Sigmoid colon (tissue), 6 donors: ENCODE measurements at regions not wholly inside any gene's neighbourhood (a gene's known extent, or its start where the extent isn't known, plus 50 kb on each side); places are given as distances from the start of the nearest gene placed in this dataset.
"Not testable (repeated sequence)": the region's sequence is repeated elsewhere in the genome, so short reads cannot be mapped to it uniquely, and the experiment has no call there.

Experiments
- DNase-seq: peaks from one replicate; pipeline ENCODE4 v3.0.0-alpha.2; 2019
- H3K27ac ChIP-seq, 4 donors: fragments of 200-600 bp; sonication (generic); one replicate each; pipeline ENCODE4 v1.5.1; 2016 to 2019; ENCODE audit warnings: mild to moderate bottlenecking in 1 of 4
- H3K27me3 ChIP-seq, 3 donors: fragments of 200-600 bp; sonication (generic); one replicate each; pipeline ENCODE4 v1.5.1; 2019; ENCODE audit warnings: mild to moderate bottlenecking in 1 of 3
- H3K36me3 ChIP-seq, 4 donors: fragments of 200-600 bp; sonication (generic); one replicate each; pipeline ENCODE4 v1.5.1; 2016 to 2019
- H3K4me1 ChIP-seq, 4 donors: fragments of 200-600 bp; sonication (generic); one replicate each; pipeline ENCODE4 v1.5.1; 2017 to 2019
- H3K4me3 ChIP-seq, 4 donors: fragments of 200-600 bp; sonication (generic); one replicate each; pipeline ENCODE4 v1.5.1; 2017 to 2019; ENCODE audit warnings: mild to moderate bottlenecking in 2 of 4, moderate library complexity in 1 of 4
- H3K9me3 ChIP-seq, 4 donors: fragments of 200-600 bp in 3 of 4; sonication (generic) in 3 of 4; one replicate each; pipeline versions ENCODE4 v1.5.1 to v1.6.1; 2013 to 2019
- EP300 ChIP-seq, 4 donors: sonication (generic); formaldehyde crosslinking; IDR thresholded peaks; one replicate each; pipeline ENCODE4 v1.6.1; 2017; ENCODE audit warnings: antibody characterized with exemption in 4 of 4
- POLR2A ChIP-seq, 2 donors: fragments of 450-650 bp; IDR thresholded peaks; one replicate each; pipeline ENCODE4 v1.6.1; 2016; ENCODE audit warnings: antibody characterized with exemption in 2 of 2, mild to moderate bottlenecking in 2 of 2, moderate library complexity in 2 of 2
- POLR2AphosphoS5 ChIP-seq, 4 donors: sonication (generic); formaldehyde crosslinking; IDR thresholded peaks; one replicate each; pipeline ENCODE4 v1.6.1; 2017; ENCODE audit warnings: antibody characterized with exemption in 4 of 4
- WGBS, 2 donors: extraction: QIAGEN DNeasy Blood & Tissue Kit; methylation state at CpG; one replicate each; pipeline ENCODE4 v1.1.7; 2013; 5-methylcytosine and 5-hydroxymethylcytosine counted together
- intact Hi-C: fragments of 100-400 bp; cut with DNase I; formaldehyde crosslinking; loops from one replicate; pipeline ENCODE4 v1.15.1; 2023
- TF ChIP-seq, protein P1 (sequence below), 4 experiments: fragments of 450-650 bp in 3 of 4; fragments of 200-600 bp in 1 of 4; IDR thresholded peaks; one replicate each; pipeline ENCODE4 v1.5.1; 2016 to 2019; ENCODE audit warnings: antibody characterized with exemption in 4 of 4, mild to moderate bottlenecking in 3 of 4, moderate library complexity in 2 of 4
- donor health status: healthy with polysubstance abuse.
- donor health status: healthy.

DNA sequence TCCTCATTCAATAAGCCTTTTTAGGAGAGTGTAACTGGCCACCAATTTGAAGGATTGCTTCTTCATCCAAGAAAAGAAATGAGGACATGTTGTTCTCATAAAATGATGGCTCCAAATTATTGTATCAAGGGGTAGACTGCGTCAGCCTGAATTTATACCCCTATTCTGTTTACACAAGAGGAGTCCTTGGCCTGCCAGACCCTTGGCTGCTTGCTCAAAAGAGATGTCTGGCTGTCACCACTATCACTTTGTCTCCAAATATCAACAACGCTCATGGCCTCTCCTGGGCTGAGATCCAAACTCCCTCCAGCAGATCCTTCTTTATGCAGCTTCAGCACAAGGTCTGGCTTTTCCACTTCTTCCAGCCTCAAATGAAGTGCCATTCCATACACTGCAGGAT is 127.9 kb downstream of the OR13H1 start:
- H3K4me3 ChIP-seq, result no peak overlapping the region
- H3K27me3 ChIP-seq, result no peaks in the 10 kb centered on the region
- H3K27ac ChIP-seq, result peak overlapping the region in 2 of 4 donors; percentile 18 to 62
- peak; percentile 69 for DNase-seq
- no peaks in the 10 kb centered on the region for H3K9me3 ChIP-seq
- 44 to 59% methylated on average over 2 of the region's 2 CpGs for WGBS, 2 donors
- intact Hi-C loops, result no loop called here
- TF ChIP-seq EP300 (IDR thresholded peaks at IDR 0.05) (peak; percentile 37 to 94 (median 78)), POLR2A (IDR thresholded peaks at IDR 0.05) (no peak), POLR2AphosphoS5 (IDR thresholded peaks at IDR 0.05) (peak; percentile 35 to 81 (median 70))
- TF ChIP-seq, protein P1, sequence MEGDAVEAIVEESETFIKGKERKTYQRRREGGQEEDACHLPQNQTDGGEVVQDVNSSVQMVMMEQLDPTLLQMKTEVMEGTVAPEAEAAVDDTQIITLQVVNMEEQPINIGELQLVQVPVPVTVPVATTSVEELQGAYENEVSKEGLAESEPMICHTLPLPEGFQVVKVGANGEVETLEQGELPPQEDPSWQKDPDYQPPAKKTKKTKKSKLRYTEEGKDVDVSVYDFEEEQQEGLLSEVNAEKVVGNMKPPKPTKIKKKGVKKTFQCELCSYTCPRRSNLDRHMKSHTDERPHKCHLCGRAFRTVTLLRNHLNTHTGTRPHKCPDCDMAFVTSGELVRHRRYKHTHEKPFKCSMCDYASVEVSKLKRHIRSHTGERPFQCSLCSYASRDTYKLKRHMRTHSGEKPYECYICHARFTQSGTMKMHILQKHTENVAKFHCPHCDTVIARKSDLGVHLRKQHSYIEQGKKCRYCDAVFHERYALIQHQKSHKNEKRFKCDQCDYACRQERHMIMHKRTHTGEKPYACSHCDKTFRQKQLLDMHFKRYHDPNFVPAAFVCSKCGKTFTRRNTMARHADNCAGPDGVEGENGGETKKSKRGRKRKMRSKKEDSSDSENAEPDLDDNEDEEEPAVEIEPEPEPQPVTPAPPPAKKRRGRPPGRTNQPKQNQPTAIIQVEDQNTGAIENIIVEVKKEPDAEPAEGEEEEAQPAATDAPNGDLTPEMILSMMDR (IDR thresholded peaks at IDR 0.05), result no peak
- H3K4me1 ChIP-seq, result no peaks in the 10 kb centered on the region
- H3K36me3 ChIP-seq, result no peaks in the 10 kb centered on the region

GRCh38 chrX:131675596-131676194 is 131.8 kb downstream of the OR13H1 start:
- intact Hi-C loops, result loop anchor here (5.0 kb wide), 1 partner anchor 698 kb away; no protein-coding TSS in a partner anchor
- no peak for TF ChIP-seq POLR2AphosphoS5 (IDR thresholded peaks at IDR 0.05)
- TF ChIP-seq POLR2A (IDR thresholded peaks at IDR 0.05), result no peak
- TF ChIP-seq EP300 (IDR thresholded peaks at IDR 0.05), result no peak
- TF ChIP-seq, protein P1 (IDR thresholded peaks at IDR 0.05), result no peak
- Histone ChIP-seq H3K36me3 (no peaks in the 10 kb centered on the region), H3K4me3 (no peak overlapping the region), H3K27ac (no peak overlapping the region), H3K9me3 (no peaks in the 10 kb centered on the region), H3K4me1 (no peaks in the 10 kb centered on the region), H3K27me3 (no peaks in the 10 kb centered on the region)
- 0% methylated on average over 1 of the region's 1 CpG for WGBS, 2 donors
- DNase-seq, result no peak

- no peaks in the 10 kb centered on the region for H3K9me3 ChIP-seq
- intact Hi-C loops, result loop anchor here (5.0 kb wide), 1 partner anchor 701 kb away; no protein-coding TSS in a partner anchor
- no peaks in the 10 kb centered on the region for H3K36me3 ChIP-seq
- no peak overlapping the region for H3K27ac ChIP-seq
- TF ChIP-seq, protein P1 (IDR thresholded peaks at IDR 0.05), result peak in 3 of 4 experiments; percentile 12 to 52 (median 29)
- TF ChIP-seq EP300 (IDR thresholded peaks at IDR 0.05) (no peak), POLR2A (IDR thresholded peaks at IDR 0.05) (no peak)
- H3K4me3 ChIP-seq, result no peak overlapping the region
- H3K27me3 ChIP-seq, result no peaks in the 10 kb centered on the region
- no peak for DNase-seq
- WGBS, 2 donors, result 43 to 48% methylated on average over 20 of the region's 20 CpGs
- H3K4me1 ChIP-seq, result no peaks in the 10 kb centered on the region
Observed at GRCh38 chrX:131677655-131678628, 134.1 kb downstream of the OR13H1 start.

DNA sequence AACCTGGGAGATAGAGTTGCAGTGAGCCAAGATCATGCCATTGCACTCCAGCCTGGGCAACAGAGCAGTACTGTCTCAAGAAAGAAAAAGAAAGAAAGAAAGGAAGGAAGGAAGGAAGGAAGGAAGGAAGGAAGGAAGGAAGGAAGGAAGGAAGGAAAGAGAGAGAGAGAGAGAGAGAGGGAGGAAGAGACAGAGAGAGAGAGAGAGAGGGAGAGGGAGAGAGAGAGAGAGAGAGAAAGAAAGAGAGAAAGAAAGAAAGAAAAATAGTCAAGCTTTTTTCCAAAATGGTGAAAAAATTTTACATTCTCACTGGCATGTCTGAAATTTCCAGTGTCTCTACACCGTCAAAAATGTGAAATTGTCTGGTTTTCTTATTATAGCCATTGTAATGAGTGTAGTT is 138.9 kb downstream of the OR13H1 start:
- H3K4me3 ChIP-seq, H3K27ac ChIP-seq, H3K36me3 ChIP-seq, intact Hi-C loops, DNase-seq, H3K4me1 ChIP-seq, H3K9me3 ChIP-seq, H3K27me3 ChIP-seq: not testable (repeated sequence)
- WGBS, 2 donors, result 85 to 86% methylated on average over 1 of the region's 1 CpG

DNA sequence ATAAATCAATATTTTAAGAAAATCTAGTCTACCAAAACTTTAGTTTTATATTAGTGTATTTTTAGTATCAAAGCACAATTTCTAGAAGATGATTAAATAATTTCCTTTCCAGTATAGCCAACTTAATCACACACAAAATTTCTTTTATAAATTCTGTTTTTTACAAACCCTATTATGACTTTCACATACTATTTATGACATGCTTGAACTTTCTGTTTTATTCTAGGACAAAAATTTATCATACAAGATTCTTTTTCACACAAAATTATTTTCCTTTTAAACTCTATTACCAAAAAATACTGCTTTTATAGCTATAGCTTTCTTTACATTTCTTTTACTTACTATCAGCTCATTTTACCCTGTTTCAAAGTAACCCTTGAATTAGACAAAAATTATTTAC is 149.5 kb downstream of the OR13H1 start:
- TF ChIP-seq, protein P1 (IDR thresholded peaks at IDR 0.05), result no peak
- no peak overlapping the region for H3K4me3 ChIP-seq
- DNase-seq, result no peak
- no peaks in the 10 kb centered on the region for H3K4me1 ChIP-seq
- no peak overlapping the region for H3K27ac ChIP-seq
- H3K27me3 ChIP-seq, result no peaks in the 10 kb centered on the region
- intact Hi-C loops, result no loop called here
- no peaks in the 10 kb centered on the region for H3K9me3 ChIP-seq
- H3K36me3 ChIP-seq, result no peaks in the 10 kb centered on the region

- H3K27me3 ChIP-seq, H3K4me1 ChIP-seq, H3K9me3 ChIP-seq, H3K4me3 ChIP-seq, intact Hi-C loops, H3K27ac ChIP-seq, H3K36me3 ChIP-seq, DNase-seq: not testable (repeated sequence)
- WGBS, 2 donors, result 85 to 94% methylated on average over 3 of the region's 3 CpGs
Observed at GRCh38 chrX:131696989-131697388, 153.1 kb downstream of the OR13H1 start.
